ENCODE measurements at regions not wholly inside any gene's neighbourhood (a gene's known extent, or its start where the extent isn't known, plus 50 kb on each side); places are given as distances from the start of the nearest gene placed in this dataset.
"Not testable (repeated sequence)": the region's sequence is repeated elsewhere in the genome, so short reads cannot be mapped to it uniquely, and the experiment has no call there.

GRCh38 chr22:23472376-23472775 is 107.7 kb downstream of the IGLL1 start:
- ATAC-seq (ENCODE audit: low read depth); H3K9me3 ChIP-seq (ENCODE audit: control insufficient read depth, insufficient read depth, low read length); H2BK15ac ChIP-seq (ENCODE audit: low read depth, low read length); H3K18ac ChIP-seq (ENCODE audit: low read depth, low read length); H3K4ac ChIP-seq (ENCODE audit: low read depth, low read length); H2BK5ac ChIP-seq (ENCODE audit: low read depth, low read length, poor library complexity, severe bottlenecking); H3K79me1 ChIP-seq (ENCODE audit: low read depth in 1 of 2, low read length in 2 of 2); H3K27me3 ChIP-seq (ENCODE audit: control insufficient read depth, insufficient read depth, low read length); intact Hi-C loops (cut with micrococcal nuclease); H3K4me3 ChIP-seq (ENCODE audit: insufficient read depth, low read depth, low read length); in situ Hi-C loops (cut with MboI; ENCODE audit: low sequenced_read_pairs); H3K9me1 ChIP-seq (ENCODE audit: insufficient read depth, low read length); H3K4me2 ChIP-seq (ENCODE audit: low read depth, low read length); H2AFZ ChIP-seq (replicated peaks; ENCODE audit: low read length, poor library complexity); CTCF ChIA-PET; H4K8ac ChIP-seq (ENCODE audit: low read depth in 2 of 2, low read length in 2 of 2); H4K20me1 ChIP-seq (ENCODE audit: insufficient read depth, low read length); H3K4me1 ChIP-seq (ENCODE audit: control insufficient read depth, insufficient read depth, low read length); H3K9ac ChIP-seq (ENCODE audit: low read depth, low read length); dilution Hi-C loops (cut with HindIII; ENCODE audit: low sequenced_read_pairs, unreplicated experiment); H4K5ac ChIP-seq (ENCODE audit: low read depth, low read length); H2BK120ac ChIP-seq (ENCODE audit: low read depth, low read length); BruUV-seq (replicated peaks); H3K23ac ChIP-seq (ENCODE audit: low read depth, low read length); H2BK20ac ChIP-seq (ENCODE audit: low read depth, low read length); H4K91ac ChIP-seq (ENCODE audit: insufficient read depth, low read depth, low read length); H2AK5ac ChIP-seq (ENCODE audit: low read depth, low read length); H3K56ac ChIP-seq (ENCODE audit: extremely low read depth, insufficient read depth, low read length); H2AK9ac ChIP-seq (replicated peaks; ENCODE audit: low read depth, low read length, poor library complexity); POLR2A ChIA-PET (ENCODE audit: unreplicated experiment); H3K27ac ChIP-seq (ENCODE audit: insufficient read depth, low read length); H3K14ac ChIP-seq (replicated peaks; ENCODE audit: low read depth, low read length); H3K36me3 ChIP-seq (ENCODE audit: control insufficient read depth, insufficient read depth, low read length); DNase-seq: not testable (repeated sequence)
- no CpG with 5 or more reads among the region's 7 CpGs for WGBS, 2 experiments (ENCODE audit: extremely low coverage in 2 of 2, insufficient read length in 1 of 2)

Data from IMR-90 (cell line).